Peyer's patch (tissue), 4 donors: ENCODE measurements at regions not wholly inside any gene's neighbourhood (a gene's known extent, or its start where the extent isn't known, plus 50 kb on each side); places are given as distances from the start of the nearest gene placed in this dataset.

Experiments used
- CTCF ChIP-seq, 6 experiments: fragments of 450-650 bp in 4 of 6; fragments of 200-600 bp in 2 of 6; sonication (generic) in 1 of 6; IDR thresholded peaks; one replicate each; pipeline ENCODE4 v1.5.1; 2017 to 2019; ENCODE audit warnings: antibody characterized with exemption in 6 of 6, mild to moderate bottlenecking in 3 of 6, moderate library complexity in 1 of 6
- POLR2A ChIP-seq, 2 donors: fragments of 450-650 bp; IDR thresholded peaks; one replicate each; pipeline ENCODE4 v1.5.1; 2017; ENCODE audit warnings: antibody characterized with exemption in 2 of 2, mild to moderate bottlenecking in 2 of 2, moderate library complexity in 2 of 2

- no peak for TF ChIP-seq CTCF (IDR thresholded peaks at IDR 0.05)
- TF ChIP-seq POLR2A (IDR thresholded peaks at IDR 0.05) = no peak
These were observed 475.3 kb upstream of the RIOK2 start for GRCh38 chr5:97658116-97658900.
